Glutamatergic neuron (in vitro differentiated cells): ENCODE measurements at regions not wholly inside any gene's neighbourhood (a gene's known extent, or its start where the extent isn't known, plus 50 kb on each side); places are given as distances from the start of the nearest gene placed in this dataset.
A peak's percentile ranks its signal among the peaks of the same experiment; 100 is the strongest.

ENCODE experiments used
- DNase-seq: peaks from one replicate; pipeline ENCODE4 v3.0.0; 2022
- H3K27ac Mint-ChIP-seq: one replicate; pipeline ENCODE4 v1.8.0; 2020; ENCODE audit warnings: mild to moderate bottlenecking, mixed read lengths, inconsistent platforms; ENCODE audit not compliant: unreplicated experiment
- H3K27me3 Mint-ChIP-seq: one replicate; pipeline ENCODE4 v1.8.0; 2020; ENCODE audit warnings: mild to moderate bottlenecking, moderate library complexity, mixed read lengths, inconsistent platforms; ENCODE audit not compliant: unreplicated experiment
- H3K36me3 Mint-ChIP-seq: one replicate; pipeline ENCODE4 v1.8.0; 2020; ENCODE audit warnings: mild to moderate bottlenecking, mixed read lengths, inconsistent platforms; ENCODE audit not compliant: unreplicated experiment
- H3K4me1 Mint-ChIP-seq: one replicate; pipeline ENCODE4 v1.8.0; 2020; ENCODE audit warnings: mild to moderate bottlenecking, low read depth, mixed read lengths, inconsistent platforms; ENCODE audit not compliant: unreplicated experiment
- H3K4me3 Mint-ChIP-seq: one replicate; pipeline ENCODE4 v1.8.0; 2020; ENCODE audit warnings: mild to moderate bottlenecking, mixed read lengths, inconsistent platforms; ENCODE audit not compliant: unreplicated experiment
- H3K9me3 Mint-ChIP-seq: one replicate; pipeline ENCODE4 v1.8.0; 2020; ENCODE audit warnings: mild to moderate bottlenecking, moderate library complexity, mixed read lengths, inconsistent platforms; ENCODE audit not compliant: unreplicated experiment
- TF ChIP-seq, protein P1 (sequence below): fragments of 200-600 bp; sonication (generic); IDR thresholded peaks from one replicate; pipeline ENCODE4 v1.5.0; 2021; ENCODE audit not compliant: partially characterized antibody, unreplicated experiment

DNA sequence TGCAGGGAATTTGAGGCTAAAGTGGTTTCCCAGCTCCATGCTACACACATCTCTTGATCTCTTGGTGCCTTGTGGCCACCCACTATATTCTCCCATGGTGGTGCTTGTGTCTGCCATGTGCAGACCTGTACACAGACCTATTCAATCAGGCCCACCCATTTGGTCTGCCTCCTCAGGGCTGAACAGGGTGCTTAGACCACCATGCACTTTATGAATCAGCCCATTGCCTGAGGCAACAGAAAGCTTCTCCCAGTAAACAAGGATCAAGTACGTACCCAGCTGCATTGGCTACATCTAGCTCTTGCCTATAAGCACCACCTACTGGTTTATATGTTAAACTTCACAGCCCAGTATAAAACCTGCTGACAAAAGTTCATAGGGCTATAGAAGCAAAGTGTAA, 664.3 kb upstream of the EDIL3 start:
- TF ChIP-seq, protein P1, sequence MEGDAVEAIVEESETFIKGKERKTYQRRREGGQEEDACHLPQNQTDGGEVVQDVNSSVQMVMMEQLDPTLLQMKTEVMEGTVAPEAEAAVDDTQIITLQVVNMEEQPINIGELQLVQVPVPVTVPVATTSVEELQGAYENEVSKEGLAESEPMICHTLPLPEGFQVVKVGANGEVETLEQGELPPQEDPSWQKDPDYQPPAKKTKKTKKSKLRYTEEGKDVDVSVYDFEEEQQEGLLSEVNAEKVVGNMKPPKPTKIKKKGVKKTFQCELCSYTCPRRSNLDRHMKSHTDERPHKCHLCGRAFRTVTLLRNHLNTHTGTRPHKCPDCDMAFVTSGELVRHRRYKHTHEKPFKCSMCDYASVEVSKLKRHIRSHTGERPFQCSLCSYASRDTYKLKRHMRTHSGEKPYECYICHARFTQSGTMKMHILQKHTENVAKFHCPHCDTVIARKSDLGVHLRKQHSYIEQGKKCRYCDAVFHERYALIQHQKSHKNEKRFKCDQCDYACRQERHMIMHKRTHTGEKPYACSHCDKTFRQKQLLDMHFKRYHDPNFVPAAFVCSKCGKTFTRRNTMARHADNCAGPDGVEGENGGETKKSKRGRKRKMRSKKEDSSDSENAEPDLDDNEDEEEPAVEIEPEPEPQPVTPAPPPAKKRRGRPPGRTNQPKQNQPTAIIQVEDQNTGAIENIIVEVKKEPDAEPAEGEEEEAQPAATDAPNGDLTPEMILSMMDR, result peak; percentile 38
- Mint-ChIP-seq H3K36me3 (no peaks in the 10 kb centered on the region), H3K27me3 (peaks cover under 1% of the 10 kb centered on the region), H3K9me3 (no peaks in the 10 kb centered on the region), H3K4me1 (no peaks in the 10 kb centered on the region), H3K4me3 (no peak overlapping the region), H3K27ac (no peak overlapping the region)
- DNase-seq, result peak; percentile 13

DNA sequence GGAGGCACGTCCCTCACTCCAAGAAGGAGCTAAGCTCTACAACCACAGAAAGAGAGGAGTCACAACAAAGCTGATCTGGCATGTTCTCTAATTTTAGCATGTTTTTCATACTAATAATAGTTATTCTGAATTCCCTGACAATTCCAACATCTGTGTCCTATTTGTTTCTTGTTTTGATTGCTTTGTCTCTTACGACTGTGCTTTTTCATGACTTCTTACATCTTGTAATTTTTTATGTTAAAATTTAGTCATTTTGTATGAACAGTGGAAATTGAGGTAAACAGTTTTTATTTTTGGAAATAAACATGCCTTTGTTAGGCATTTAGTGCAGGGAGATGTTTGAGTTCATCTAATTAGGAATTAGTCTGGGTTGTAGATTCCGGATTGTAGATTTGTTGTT, 668.1 kb upstream of the EDIL3 start:
- no peak for DNase-seq
- TF ChIP-seq, protein P1, result no peak
- Mint-ChIP-seq H3K27me3 (no peaks in the 10 kb centered on the region), H3K27ac (no peak overlapping the region), H3K36me3 (no peaks in the 10 kb centered on the region), H3K9me3 (no peaks in the 10 kb centered on the region), H3K4me1 (no peaks in the 10 kb centered on the region), H3K4me3 (no peak overlapping the region)

DNA sequence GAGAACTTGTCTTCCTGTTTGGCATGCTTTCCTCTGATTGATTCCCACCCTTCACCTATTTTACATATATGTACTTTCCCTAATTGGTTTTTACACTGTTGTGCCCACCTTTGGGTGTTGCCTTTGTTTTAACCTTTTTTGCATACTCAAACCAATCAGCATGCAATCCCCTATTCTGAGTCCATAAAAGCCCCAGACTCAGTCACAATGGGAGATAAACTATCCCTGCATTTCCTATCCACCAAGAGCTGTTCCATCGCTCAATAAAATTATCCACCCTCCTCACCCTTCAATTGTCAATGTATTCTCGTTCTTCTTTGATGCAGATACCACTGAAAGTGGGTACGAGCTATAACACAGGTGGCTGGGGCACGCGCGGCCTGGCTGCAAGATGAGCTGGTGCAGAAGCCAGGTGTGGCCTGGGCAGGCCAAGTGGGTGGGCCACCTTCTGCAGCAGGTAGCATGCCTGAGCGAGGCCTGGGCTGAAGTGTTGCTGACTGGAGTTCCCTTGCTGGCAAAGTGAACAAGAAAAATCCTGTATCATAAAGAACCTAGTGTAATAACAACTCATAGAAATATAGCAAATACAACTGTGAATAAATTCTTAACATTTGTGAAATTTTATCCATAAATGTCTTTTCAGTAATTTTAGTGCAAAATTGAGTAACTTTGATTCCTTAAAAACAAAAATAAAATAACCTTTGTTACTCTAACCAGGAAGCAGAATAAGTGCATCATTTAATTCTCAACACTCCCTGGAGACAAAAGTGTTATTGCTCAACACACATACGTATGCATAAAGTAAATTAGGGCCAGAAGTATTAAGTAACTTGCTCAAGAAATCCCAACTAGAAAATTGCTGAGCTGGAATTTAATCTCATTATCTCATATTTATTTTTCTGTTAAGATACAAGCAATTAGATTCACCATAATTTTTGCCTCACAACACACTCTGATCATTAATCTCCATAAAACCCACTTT, 685.3 kb upstream of the EDIL3 start:
- DNase-seq, result no peak
- H3K9me3 Mint-ChIP-seq, result no peaks in the 10 kb centered on the region
- no peak overlapping the region for H3K4me3 Mint-ChIP-seq
- H3K4me1 Mint-ChIP-seq, result no peaks in the 10 kb centered on the region
- H3K36me3 Mint-ChIP-seq, result no peaks in the 10 kb centered on the region
- TF ChIP-seq, protein P1, result no peak
- H3K27me3 Mint-ChIP-seq, result no peaks in the 10 kb centered on the region
- no peak overlapping the region for H3K27ac Mint-ChIP-seq

DNA sequence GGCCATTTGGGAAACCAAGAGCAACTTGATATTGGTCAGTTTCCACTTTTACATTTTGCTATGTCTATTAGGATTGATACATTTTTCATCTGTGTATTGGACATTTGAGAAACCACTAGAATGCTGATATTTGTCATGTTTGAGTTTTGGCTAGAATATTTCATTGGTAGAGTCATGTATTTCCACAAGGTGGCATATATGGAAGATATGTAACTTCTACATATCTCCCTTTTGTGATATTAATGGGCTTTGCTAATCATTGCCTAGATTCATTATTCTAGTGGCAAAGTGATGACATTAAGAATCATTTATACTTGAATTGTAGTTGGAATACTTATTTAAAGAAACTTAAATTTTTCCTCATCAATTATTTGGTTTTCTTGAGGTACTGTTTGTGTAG, 692.9 kb upstream of the EDIL3 start:
- no peak overlapping the region for H3K4me3 Mint-ChIP-seq
- no peaks in the 10 kb centered on the region for H3K4me1 Mint-ChIP-seq
- H3K27me3 Mint-ChIP-seq, result no peaks in the 10 kb centered on the region
- no peaks in the 10 kb centered on the region for H3K9me3 Mint-ChIP-seq
- TF ChIP-seq, protein P1, result no peak
- H3K36me3 Mint-ChIP-seq, result no peaks in the 10 kb centered on the region
- H3K27ac Mint-ChIP-seq, result no peak overlapping the region
- DNase-seq, result no peak

DNA sequence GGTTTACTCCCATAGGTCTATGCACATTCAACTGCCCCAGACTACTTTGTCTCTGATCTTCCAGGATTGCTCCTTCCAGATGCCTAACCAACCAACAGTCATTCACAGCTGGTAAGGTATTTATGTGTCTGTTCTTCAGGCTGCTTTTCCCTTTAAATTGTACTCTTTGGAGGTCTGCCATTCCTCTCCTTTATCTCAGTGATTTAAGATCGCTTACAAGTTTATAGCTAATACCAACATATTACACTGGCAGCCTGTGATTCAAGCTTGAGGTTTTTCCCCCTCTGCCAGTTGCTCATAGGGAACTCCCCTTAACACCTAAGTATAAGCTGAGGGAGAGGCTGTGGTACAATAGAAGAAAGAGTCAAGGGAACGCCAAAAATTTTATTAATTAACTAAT, 711.7 kb upstream of the EDIL3 start:
- TF ChIP-seq, protein P1, result no peak
- DNase-seq, result no peak
- Mint-ChIP-seq H3K27me3 (no peaks in the 10 kb centered on the region), H3K27ac (no peak overlapping the region), H3K4me1 (no peaks in the 10 kb centered on the region), H3K36me3 (no peaks in the 10 kb centered on the region), H3K4me3 (no peak overlapping the region), H3K9me3 (no peaks in the 10 kb centered on the region)
